HEK293 (cell line): ENCODE measurements at regions not wholly inside any gene's neighbourhood (a gene's known extent, or its start where the extent isn't known, plus 50 kb on each side); places are given as distances from the start of the nearest gene placed in this dataset.

ENCODE experiments used
- PRDM2 ChIP-seq: fragments of 450-650 bp; formaldehyde crosslinking; IDR thresholded peaks from 2 replicates; pipeline ENCODE4 v1.5.1; 2016; ENCODE audit warnings: missing biosample characterization, missing genetic modification characterization, borderline replicate concordance
- ZIC2 ChIP-seq: fragments of 450-650 bp; formaldehyde crosslinking; IDR thresholded peaks from 2 replicates; pipeline ENCODE4 v1.5.1; 2016; ENCODE audit warnings: missing biosample characterization, missing genetic modification characterization

GRCh38 chr6:8858854-8859331 lies 423.5 kb upstream of the SLC35B3 start:
- TF ChIP-seq PRDM2 (tag by site-specific recombination) = no peak
- TF ChIP-seq ZIC2 (tag by site-specific recombination) = no peak
